ENCODE measurements at regions not wholly inside any gene's neighbourhood (a gene's known extent, or its start where the extent isn't known, plus 50 kb on each side); places are given as distances from the start of the nearest gene placed in this dataset.
A peak's percentile ranks its signal among the peaks of the same experiment; 100 is the strongest.

GRCh38 chr5:54707841-54708240 lies 190.3 kb downstream of the SNX18 start:
- DNase-seq, result no peak

- no peak for DNase-seq
Measured at GRCh38 chr5:54705994-54706653, 188.6 kb downstream of the SNX18 start.

GRCh38 chr5:54704825-54705224 lies 187.3 kb downstream of the SNX18 start:
- no peak for DNase-seq

GRCh38 chr5:54704333-54704732 lies 186.8 kb downstream of the SNX18 start:
- no peak for DNase-seq

- DNase-seq, result no peak
Measured at GRCh38 chr5:54703565-54704255, 186.2 kb downstream of the SNX18 start.

GRCh38 chr5:54703133-54703532 lies 185.6 kb downstream of the SNX18 start:
- no peak for DNase-seq

- DNase-seq, result no peak
Measured at GRCh38 chr5:54702470-54702869, 184.9 kb downstream of the SNX18 start.

GRCh38 chr5:54700986-54701578 lies 183.5 kb downstream of the SNX18 start:
- DNase-seq, result no peak

GRCh38 chr5:54696931-54697330 lies 179.4 kb downstream of the SNX18 start:
- DNase-seq, result no peak

GRCh38 chr5:54696346-54696745 lies 178.8 kb downstream of the SNX18 start:
- DNase-seq, result no peak

GRCh38 chr5:54695198-54695966 lies 177.8 kb downstream of the SNX18 start:
- DNase-seq, result no peak

GRCh38 chr5:54693936-54694657 lies 176.5 kb downstream of the SNX18 start:
- DNase-seq, result no peak

- DNase-seq, result no peak
Measured at GRCh38 chr5:54692631-54693030, 175.1 kb downstream of the SNX18 start.

GRCh38 chr5:54691656-54692055 lies 174.1 kb downstream of the SNX18 start:
- DNase-seq, result no peak

GRCh38 chr5:54689411-54690251 lies 172.1 kb downstream of the SNX18 start:
- DNase-seq, result no peak

GRCh38 chr5:54680998-54681397 lies 163.4 kb downstream of the SNX18 start:
- no peak for DNase-seq

- no peak for DNase-seq
Measured at GRCh38 chr5:54679686-54680085, 162.1 kb downstream of the SNX18 start.

- no peak for DNase-seq
Measured at GRCh38 chr5:54678737-54679136, 161.2 kb downstream of the SNX18 start.

- DNase-seq, result peak; percentile 10
Measured at GRCh38 chr5:54676481-54677340, 159.2 kb downstream of the SNX18 start.

- DNase-seq, result peak; percentile 57
Measured at GRCh38 chr5:54673523-54674225, 156.1 kb downstream of the SNX18 start.

All from hematopoietic multipotent progenitor cell treated with erythropoietin and hydrocortisone succinate and interleukin-3 and kit ligand, for 4 days (in vitro differentiated cells).